HepG2 (cell line): ENCODE measurements at regions not wholly inside any gene's neighbourhood (a gene's known extent, or its start where the extent isn't known, plus 50 kb on each side); places are given as distances from the start of the nearest gene placed in this dataset.

Source experiments
- ATF4 ChIP-seq, 2 experiments: fragments of 450-650 bp in 1 of 2; sonication (generic) in 1 of 2; formaldehyde crosslinking; IDR thresholded peaks; 2 replicates each; pipeline versions ENCODE4 v1.5.0 to v1.8.0; 2020 to 2022; ENCODE audit warnings: mild to moderate bottlenecking in 1 of 2, missing genetic modification reagents in 1 of 2
- EHMT2 ChIP-seq: fragments of 200-600 bp; sonication (generic); IDR thresholded peaks from 2 replicates; pipeline ENCODE4 v1.7.0; 2017; ENCODE audit warnings: antibody characterized with exemption, low read depth, low read length, borderline replicate concordance
- GABPA ChIP-seq, 2 experiments: IDR thresholded peaks; 2 replicates each; pipeline ENCODE4 v1.6.1; 2011 to 2016; ENCODE audit warnings: low read depth in 2 of 2, low read length in 1 of 2, missing biosample characterization in 1 of 2, missing genetic modification characterization in 1 of 2
- KAT8 ChIP-seq: IDR thresholded peaks from 2 replicates; pipeline ENCODE4 v1.6.1; 2016; ENCODE audit warnings: missing genetic modification reagents, missing compliant biosample characterization
- MAFF ChIP-seq: IDR thresholded peaks from 2 replicates; pipeline ENCODE4 v1.6.1; 2011; ENCODE audit warnings: low read depth, low read length, improper control_type of control experiment
- MAFK ChIP-seq, 2 experiments: IDR thresholded peaks in 1 of 2; conservative IDR thresholded peaks in 1 of 2; 2 replicates each; pipeline ENCODE4 v1.6.1; 2011; ENCODE audit warnings: improper control_type of control experiment in 2 of 2, low read length in 2 of 2
- ZBTB42 ChIP-seq: sonication (generic); formaldehyde crosslinking; IDR thresholded peaks from 2 replicates; pipeline ENCODE4 v1.5.0; 2020; ENCODE audit warnings: mild to moderate bottlenecking, missing genetic modification reagents
- ZNF264 ChIP-seq: sonication (generic); formaldehyde crosslinking; IDR thresholded peaks from 2 replicates; pipeline ENCODE4 v1.4.0; 2020; ENCODE audit warnings: missing genetic modification reagents
- ZNF318 ChIP-seq: sonication (generic); formaldehyde crosslinking; IDR thresholded peaks from 2 replicates; pipeline ENCODE4 v1.4.0; 2020; ENCODE audit warnings: mild to moderate bottlenecking, missing genetic modification reagents
- ZNF362 ChIP-seq: sonication (generic); formaldehyde crosslinking; IDR thresholded peaks from 2 replicates; pipeline ENCODE4 v1.4.0; 2020; ENCODE audit warnings: missing genetic modification reagents, mild to moderate bottlenecking, borderline replicate concordance
- TF ChIP-seq, protein P1 (sequence below): sonication (generic); formaldehyde crosslinking; conservative IDR thresholded peaks from 2 replicates; pipeline ENCODE4 v1.4.0; 2020; ENCODE audit warnings: missing genetic modification reagents
- TF ChIP-seq, protein P2 (sequence below): IDR thresholded peaks from 2 replicates; pipeline ENCODE4 v1.6.1; 2016; ENCODE audit warnings: low read depth

DNA sequence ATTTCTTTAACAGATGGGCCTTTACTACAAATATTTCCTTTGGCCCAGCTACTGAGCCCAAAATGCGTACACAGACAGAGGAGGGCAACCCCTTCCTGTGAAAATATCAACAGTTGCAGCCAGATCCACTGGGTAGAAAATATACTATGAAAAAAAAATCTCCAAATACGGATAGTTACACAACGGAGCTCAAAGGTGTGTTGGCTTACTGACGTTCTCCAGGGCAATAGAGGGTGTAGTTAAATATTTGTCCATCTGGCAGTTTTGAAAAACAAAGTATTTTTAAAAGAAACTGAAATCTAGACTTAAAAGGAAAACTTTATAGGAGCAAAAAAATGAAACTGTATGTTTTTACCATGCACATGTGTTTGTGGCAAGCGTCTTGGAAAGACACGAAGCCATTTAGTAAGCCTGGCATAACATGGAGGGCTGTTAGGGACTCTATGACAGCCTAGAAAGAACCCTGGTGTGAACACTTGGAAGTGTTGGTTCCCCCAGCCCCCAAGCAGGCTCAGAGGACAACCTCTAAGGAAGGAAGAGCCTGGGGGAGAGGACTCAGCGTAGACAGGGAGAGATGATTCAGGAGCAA is 157.8 kb upstream of the TRPM3 start (continued):
- TF ChIP-seq, protein P1, sequence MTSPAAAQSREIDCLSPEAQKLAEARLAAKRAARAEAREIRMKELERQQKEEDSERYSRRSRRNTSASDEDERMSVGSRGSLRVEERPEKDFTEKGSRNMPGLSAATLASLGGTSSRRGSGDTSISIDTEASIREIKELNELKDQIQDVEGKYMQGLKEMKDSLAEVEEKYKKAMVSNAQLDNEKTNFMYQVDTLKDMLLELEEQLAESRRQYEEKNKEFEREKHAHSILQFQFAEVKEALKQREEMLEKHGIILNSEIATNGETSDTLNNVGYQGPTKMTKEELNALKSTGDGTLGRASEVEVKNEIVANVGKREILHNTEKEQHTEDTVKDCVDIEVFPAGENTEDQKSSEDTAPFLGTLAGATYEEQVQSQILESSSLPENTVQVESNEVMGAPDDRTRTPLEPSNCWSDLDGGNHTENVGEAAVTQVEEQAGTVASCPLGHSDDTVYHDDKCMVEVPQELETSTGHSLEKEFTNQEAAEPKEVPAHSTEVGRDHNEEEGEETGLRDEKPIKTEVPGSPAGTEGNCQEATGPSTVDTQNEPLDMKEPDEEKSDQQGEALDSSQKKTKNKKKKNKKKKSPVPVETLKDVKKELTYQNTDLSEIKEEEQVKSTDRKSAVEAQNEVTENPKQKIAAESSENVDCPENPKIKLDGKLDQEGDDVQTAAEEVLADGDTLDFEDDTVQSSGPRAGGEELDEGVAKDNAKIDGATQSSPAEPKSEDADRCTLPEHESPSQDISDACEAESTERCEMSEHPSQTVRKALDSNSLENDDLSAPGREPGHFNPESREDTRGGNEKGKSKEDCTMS (CRISPR knock-in tag) = no peak
- TF ChIP-seq ZNF318 (CRISPR knock-in tag) (no peak), ZNF362 (CRISPR knock-in tag) (peak; percentile 97), GABPA (IDR thresholded peaks at IDR 0.05; ENCODE audit: low read depth, low read length) (no peak), GABPA (CRISPR knock-in tag; IDR thresholded peaks at IDR 0.05; ENCODE audit: low read depth) (peak; percentile 22; the same call in 1 of the 2 replicates), ZBTB42 (CRISPR knock-in tag) (no peak), ATF4 (CRISPR knock-in tag; IDR thresholded peaks at IDR 0.05) (0 out of 4 replicates have a peak, but pooled peaks of 1 of the 2 experiments have one; percentile 13), ZNF264 (CRISPR knock-in tag) (0 out of 2 replicates have a peak, but pooled peaks have one; percentile 56), EHMT2 (peak; percentile 38; the same call in 1 of the 2 replicates), KAT8 (CRISPR knock-in tag) (peak; percentile 22; the same call in 1 of the 2 replicates), MAFK (conservative IDR thresholded peaks at IDR 0.05 in 1 of 2, IDR thresholded peaks at IDR 0.05 in 1 of 2; ENCODE audit: low read length in 2 of 2) (peak; percentile 85 to 90), MAFF (peak; percentile 80)
- TF ChIP-seq, protein P2, sequence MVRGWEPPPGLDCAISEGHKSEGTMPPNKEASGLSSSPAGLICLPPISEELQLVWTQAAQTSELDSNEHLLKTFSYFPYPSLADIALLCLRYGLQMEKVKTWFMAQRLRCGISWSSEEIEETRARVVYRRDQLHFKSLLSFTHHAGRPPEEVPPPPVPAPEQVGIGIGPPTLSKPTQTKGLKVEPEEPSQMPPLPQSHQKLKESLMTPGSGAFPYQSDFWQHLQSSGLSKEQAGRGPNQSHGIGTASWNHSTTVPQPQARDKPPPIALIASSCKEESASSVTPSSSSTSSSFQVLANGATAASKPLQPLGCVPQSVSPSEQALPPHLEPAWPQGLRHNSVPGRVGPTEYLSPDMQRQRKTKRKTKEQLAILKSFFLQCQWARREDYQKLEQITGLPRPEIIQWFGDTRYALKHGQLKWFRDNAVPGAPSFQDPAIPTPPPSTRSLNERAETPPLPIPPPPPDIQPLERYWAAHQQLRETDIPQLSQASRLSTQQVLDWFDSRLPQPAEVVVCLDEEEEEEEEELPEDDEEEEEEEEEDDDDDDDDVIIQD (CRISPR knock-in tag) = peak; percentile 71; the same call in 1 of the 2 replicates
